ENCODE measurements at regions not wholly inside any gene's neighbourhood (a gene's known extent, or its start where the extent isn't known, plus 50 kb on each side); places are given as distances from the start of the nearest gene placed in this dataset.
A peak's percentile ranks its signal among the peaks of the same experiment; 100 is the strongest.

DNA sequence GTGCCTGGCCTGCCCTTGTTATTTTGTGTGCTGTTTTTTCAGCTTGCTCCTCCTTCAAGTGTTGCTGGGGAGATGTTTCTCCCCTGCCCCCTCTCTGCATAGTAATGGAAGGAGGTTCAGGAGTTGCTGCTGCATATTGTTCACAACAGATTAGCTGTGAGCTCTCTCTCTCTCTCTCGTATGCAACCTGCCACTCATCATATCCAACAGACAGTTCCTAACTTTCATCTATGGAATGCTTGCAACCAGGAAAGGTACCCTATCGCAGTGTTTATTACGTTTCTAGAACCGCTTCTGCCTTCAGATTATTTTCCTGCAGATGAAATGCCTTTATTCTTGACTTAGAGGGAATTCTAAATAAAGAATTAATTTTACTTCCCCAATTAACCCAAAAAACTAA, 372.9 kb downstream of the RMST start:
- TF ChIP-seq EZH2phosphoT487 (IDR thresholded peaks at IDR 0.05; ENCODE audit: low read depth): no peak
- Histone ChIP-seq H3K79me2 (ENCODE audit: low read length) (no peaks in the 10 kb centered on the region), H3K4me2 (ENCODE audit: low read length) (no peak overlapping the region), H3K4me1 (ENCODE audit: low read length) (no peaks in the 10 kb centered on the region), H3K27me3 (ENCODE audit: low read depth, low read length) (no peaks in the 10 kb centered on the region), H3K9me3 (ENCODE audit: insufficient read depth, low read length) (no peaks in the 10 kb centered on the region), H3K36me3 (replicated peaks; ENCODE audit: low read depth, low read length) (no peaks in the 10 kb centered on the region), H3K9ac (ENCODE audit: low read length) (no peak overlapping the region), H3K4me3 (ENCODE audit: low read length) (no peak overlapping the region), H2AFZ (ENCODE audit: low read depth, low read length) (no peak overlapping the region), H3K27ac (ENCODE audit: low read length) (no peak overlapping the region), H4K20me1 (ENCODE audit: insufficient read depth, low read length) (no peaks in the 10 kb centered on the region)

DNA sequence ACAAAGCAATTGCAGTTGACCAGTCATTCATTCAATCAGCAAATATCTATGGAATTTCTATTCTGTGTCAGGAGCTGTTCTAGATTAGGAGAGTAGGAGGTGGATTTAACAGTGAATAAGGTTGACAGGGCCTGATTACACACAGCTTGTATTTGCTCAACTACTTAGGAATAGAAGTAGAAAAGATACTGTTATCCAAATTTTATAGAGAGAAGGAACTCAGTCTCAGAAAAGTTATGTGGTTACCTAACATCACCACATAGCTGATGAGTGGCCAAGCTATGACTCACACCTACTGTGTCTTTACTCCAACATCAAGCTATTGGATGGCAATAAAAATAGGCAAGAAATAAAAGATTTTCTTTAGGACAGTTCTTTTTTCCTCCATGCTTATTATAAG, 374.8 kb downstream of the RMST start:
- H4K20me1 ChIP-seq (ENCODE audit: insufficient read depth, low read length): no peaks in the 10 kb centered on the region
- no peaks in the 10 kb centered on the region for H3K4me1 ChIP-seq (ENCODE audit: low read length)
- no peak overlapping the region for H3K9ac ChIP-seq (ENCODE audit: low read length)
- H2AFZ ChIP-seq (ENCODE audit: low read depth, low read length): no peak overlapping the region
- no peak overlapping the region for H3K4me3 ChIP-seq (ENCODE audit: low read length)
- no peak overlapping the region for H3K27ac ChIP-seq (ENCODE audit: low read length)
- no peaks in the 10 kb centered on the region for H3K27me3 ChIP-seq (ENCODE audit: low read depth, low read length)
- H3K79me2 ChIP-seq (ENCODE audit: low read length): no peaks in the 10 kb centered on the region
- TF ChIP-seq, protein P1, sequence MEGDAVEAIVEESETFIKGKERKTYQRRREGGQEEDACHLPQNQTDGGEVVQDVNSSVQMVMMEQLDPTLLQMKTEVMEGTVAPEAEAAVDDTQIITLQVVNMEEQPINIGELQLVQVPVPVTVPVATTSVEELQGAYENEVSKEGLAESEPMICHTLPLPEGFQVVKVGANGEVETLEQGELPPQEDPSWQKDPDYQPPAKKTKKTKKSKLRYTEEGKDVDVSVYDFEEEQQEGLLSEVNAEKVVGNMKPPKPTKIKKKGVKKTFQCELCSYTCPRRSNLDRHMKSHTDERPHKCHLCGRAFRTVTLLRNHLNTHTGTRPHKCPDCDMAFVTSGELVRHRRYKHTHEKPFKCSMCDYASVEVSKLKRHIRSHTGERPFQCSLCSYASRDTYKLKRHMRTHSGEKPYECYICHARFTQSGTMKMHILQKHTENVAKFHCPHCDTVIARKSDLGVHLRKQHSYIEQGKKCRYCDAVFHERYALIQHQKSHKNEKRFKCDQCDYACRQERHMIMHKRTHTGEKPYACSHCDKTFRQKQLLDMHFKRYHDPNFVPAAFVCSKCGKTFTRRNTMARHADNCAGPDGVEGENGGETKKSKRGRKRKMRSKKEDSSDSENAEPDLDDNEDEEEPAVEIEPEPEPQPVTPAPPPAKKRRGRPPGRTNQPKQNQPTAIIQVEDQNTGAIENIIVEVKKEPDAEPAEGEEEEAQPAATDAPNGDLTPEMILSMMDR (IDR thresholded peaks at IDR 0.05; ENCODE audit: low read depth, low read length): no peak
- TF ChIP-seq EZH2phosphoT487 (IDR thresholded peaks at IDR 0.05; ENCODE audit: low read depth): no peak
- no peak overlapping the region for H3K4me2 ChIP-seq (ENCODE audit: low read length)
- no peaks in the 10 kb centered on the region for H3K36me3 ChIP-seq (replicated peaks; ENCODE audit: low read depth, low read length)
- no peaks in the 10 kb centered on the region for H3K9me3 ChIP-seq (ENCODE audit: insufficient read depth, low read length)

DNA sequence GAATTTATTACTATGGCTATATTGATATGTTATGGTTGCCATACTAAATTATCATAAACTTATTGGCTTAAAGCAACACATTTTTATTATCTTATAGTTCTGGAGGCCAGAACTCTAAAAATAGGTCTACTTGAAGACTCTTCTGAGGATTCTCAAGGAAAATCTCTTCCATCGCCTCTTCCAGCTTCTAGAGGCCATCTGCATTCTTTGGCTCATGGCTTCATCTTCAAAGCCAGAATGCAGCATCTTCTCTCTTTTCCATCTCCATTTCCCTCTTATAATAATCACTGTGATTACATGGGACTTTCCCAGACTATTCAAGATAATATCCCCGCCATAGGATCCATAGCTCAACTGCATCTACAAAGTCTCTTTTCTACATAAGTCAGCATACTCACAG, 385.4 kb downstream of the RMST start:
- Histone ChIP-seq H3K4me1 (ENCODE audit: low read length) (no peaks in the 10 kb centered on the region), H3K9ac (ENCODE audit: low read length) (no peak overlapping the region), H3K4me2 (ENCODE audit: low read length) (no peak overlapping the region), H3K27me3 (ENCODE audit: low read depth, low read length) (no peaks in the 10 kb centered on the region), H4K20me1 (ENCODE audit: insufficient read depth, low read length) (no peaks in the 10 kb centered on the region), H3K27ac (ENCODE audit: low read length) (no peak overlapping the region), H2AFZ (ENCODE audit: low read depth, low read length) (no peak overlapping the region), H3K4me3 (ENCODE audit: low read length) (no peak overlapping the region), H3K36me3 (replicated peaks; ENCODE audit: low read depth, low read length) (no peaks in the 10 kb centered on the region), H3K79me2 (ENCODE audit: low read length) (no peaks in the 10 kb centered on the region), H3K9me3 (ENCODE audit: insufficient read depth, low read length) (no peaks in the 10 kb centered on the region)
- TF ChIP-seq, protein P1 (IDR thresholded peaks at IDR 0.05; ENCODE audit: low read depth, low read length): no peak
- TF ChIP-seq EZH2phosphoT487 (IDR thresholded peaks at IDR 0.05; ENCODE audit: low read depth): no peak

DNA sequence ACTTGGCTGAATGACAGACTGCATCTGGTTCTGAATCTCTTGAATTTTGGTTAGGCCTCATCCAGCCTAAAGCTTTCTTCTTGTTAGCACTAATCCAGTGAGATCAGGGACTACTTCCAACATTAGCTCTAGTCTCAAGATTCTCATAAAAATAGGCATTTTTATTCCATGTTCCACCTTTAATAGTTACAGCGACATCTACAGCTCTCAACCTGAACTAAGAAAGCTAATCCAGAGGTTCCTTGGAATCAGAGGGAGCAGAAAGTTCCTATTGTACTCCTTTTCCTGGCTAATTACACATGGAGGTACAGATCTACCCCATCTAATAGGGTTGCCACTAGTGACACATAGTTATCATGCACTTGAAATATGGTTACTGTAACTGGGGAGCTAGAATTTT, 391.9 kb downstream of the RMST start:
- Histone ChIP-seq H3K79me2 (ENCODE audit: low read length) (no peaks in the 10 kb centered on the region), H3K36me3 (replicated peaks; ENCODE audit: low read depth, low read length) (no peaks in the 10 kb centered on the region), H3K27me3 (ENCODE audit: low read depth, low read length) (no peaks in the 10 kb centered on the region), H3K4me3 (ENCODE audit: low read length) (no peak overlapping the region), H3K27ac (ENCODE audit: low read length) (no peak overlapping the region), H4K20me1 (ENCODE audit: insufficient read depth, low read length) (no peaks in the 10 kb centered on the region), H3K4me2 (ENCODE audit: low read length) (no peak overlapping the region), H3K4me1 (ENCODE audit: low read length) (no peaks in the 10 kb centered on the region), H2AFZ (ENCODE audit: low read depth, low read length) (no peak overlapping the region), H3K9ac (ENCODE audit: low read length) (no peak overlapping the region), H3K9me3 (ENCODE audit: insufficient read depth, low read length) (no peaks in the 10 kb centered on the region)
- TF ChIP-seq, protein P1 (IDR thresholded peaks at IDR 0.05; ENCODE audit: low read depth, low read length): peak; percentile 25; the same call in 1 of the 2 replicates
- no peak for TF ChIP-seq EZH2phosphoT487 (IDR thresholded peaks at IDR 0.05; ENCODE audit: low read depth)

DNA sequence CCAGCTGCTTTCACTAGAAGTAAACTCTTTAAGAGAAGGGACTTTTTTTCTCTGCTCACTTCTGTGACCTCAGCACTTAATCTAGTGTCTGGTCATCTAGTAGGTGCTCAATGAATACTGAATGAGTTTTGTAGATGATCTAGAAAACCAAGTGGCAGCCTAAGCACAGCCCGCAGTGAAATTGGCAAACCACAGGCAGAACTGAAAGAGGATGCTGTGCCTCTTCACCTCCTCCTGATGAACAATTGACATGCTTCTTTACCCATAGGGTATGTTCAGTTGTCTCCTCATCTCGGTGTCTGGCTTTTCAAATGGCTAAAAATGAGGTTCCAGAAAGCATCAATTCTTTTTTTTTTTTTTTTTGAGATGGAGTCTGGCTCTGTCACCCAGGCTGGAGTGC, 399.5 kb downstream of the RMST start:
- no peaks in the 10 kb centered on the region for H4K20me1 ChIP-seq (ENCODE audit: insufficient read depth, low read length)
- H3K9me3 ChIP-seq (ENCODE audit: insufficient read depth, low read length): no peaks in the 10 kb centered on the region
- H3K4me3 ChIP-seq (ENCODE audit: low read length): no peak overlapping the region
- no peak for TF ChIP-seq EZH2phosphoT487 (IDR thresholded peaks at IDR 0.05; ENCODE audit: low read depth)
- TF ChIP-seq, protein P1 (IDR thresholded peaks at IDR 0.05; ENCODE audit: low read depth, low read length): no peak
- H3K36me3 ChIP-seq (replicated peaks; ENCODE audit: low read depth, low read length): no peaks in the 10 kb centered on the region
- no peak overlapping the region for H2AFZ ChIP-seq (ENCODE audit: low read depth, low read length)
- H3K9ac ChIP-seq (ENCODE audit: low read length): no peak overlapping the region
- H3K79me2 ChIP-seq (ENCODE audit: low read length): no peaks in the 10 kb centered on the region
- no peak overlapping the region for H3K4me2 ChIP-seq (ENCODE audit: low read length)
- H3K4me1 ChIP-seq (ENCODE audit: low read length): no peaks in the 10 kb centered on the region
- no peak overlapping the region for H3K27ac ChIP-seq (ENCODE audit: low read length)
- no peaks in the 10 kb centered on the region for H3K27me3 ChIP-seq (ENCODE audit: low read depth, low read length)

Data from OCI-LY3 (cell line).